ENCODE measurements at regions not wholly inside any gene's neighbourhood (a gene's known extent, or its start where the extent isn't known, plus 50 kb on each side); places are given as distances from the start of the nearest gene placed in this dataset.

DNA sequence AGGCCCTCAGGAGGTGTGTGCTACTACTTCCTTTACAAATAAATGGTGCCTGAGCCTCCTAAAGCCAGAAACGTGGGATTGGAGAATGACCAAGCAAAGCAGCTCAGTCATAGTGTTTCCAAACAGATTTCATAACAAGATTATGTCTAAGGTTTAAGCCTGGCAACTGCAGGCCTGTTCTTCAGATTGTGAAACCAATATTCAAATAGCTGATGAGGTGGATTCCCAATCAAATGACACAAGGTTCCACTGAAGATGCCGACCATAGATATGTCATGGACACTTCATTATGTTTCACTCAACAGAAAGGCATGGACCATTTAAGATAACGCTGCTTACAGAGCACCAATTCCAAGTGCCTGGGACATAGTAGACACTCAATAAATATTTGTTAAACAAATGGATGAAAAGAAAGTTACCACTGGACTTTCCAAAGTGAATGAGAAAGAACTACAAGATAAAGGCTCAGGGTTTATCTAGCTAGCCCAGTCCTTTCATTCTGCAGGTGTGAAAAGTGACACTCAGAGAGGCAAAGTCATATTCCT is 189.5 kb downstream of the ACTL7B start:
- Mint-ChIP-seq H3K4me1 (ENCODE audit: low read depth) (no peaks in the 10 kb centered on the region), H3K9me3 (peaks cover 3% of the 10 kb centered on the region), H3K27me3 (no peaks in the 10 kb centered on the region), H3K36me3 (ENCODE audit: low read depth) (no peaks in the 10 kb centered on the region), H3K27ac (no peak overlapping the region), H3K4me3 (no peak overlapping the region)

DNA sequence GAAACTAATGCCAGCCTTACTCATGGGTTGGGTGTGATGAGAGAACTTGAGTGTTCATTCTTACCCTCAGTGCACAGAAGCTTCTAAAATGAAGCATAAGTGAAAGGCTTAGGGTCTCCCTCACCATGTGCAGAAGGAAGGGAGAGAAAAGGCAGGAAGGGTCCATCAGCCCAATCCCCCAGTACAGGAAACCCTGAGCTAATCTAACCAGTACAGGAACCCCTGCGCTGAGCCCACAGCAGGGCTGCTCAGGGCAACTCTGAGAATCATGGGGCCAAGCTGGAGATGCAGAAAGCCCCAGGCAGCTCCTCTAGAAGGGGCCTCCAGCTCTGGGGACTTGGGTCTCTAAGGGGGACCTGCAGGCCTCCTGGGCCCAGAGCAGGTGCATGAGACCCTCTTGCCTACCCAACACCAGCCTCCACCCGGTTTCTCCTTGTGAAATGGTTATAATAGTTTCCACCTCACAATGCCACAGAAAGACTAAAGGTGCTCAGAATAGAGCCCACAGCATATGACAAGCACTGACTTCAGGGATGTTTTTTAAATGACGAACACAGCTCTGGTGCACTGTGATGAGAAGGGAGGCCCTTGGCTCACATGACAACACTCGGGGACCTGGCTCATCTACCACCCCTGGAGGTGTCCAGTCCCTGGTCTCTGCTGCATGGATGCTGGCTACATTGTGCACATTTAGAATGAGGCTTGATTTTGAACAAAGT is 190.1 kb downstream of the ACTL7B start:
- H3K36me3 Mint-ChIP-seq (ENCODE audit: low read depth): no peaks in the 10 kb centered on the region
- H3K4me1 Mint-ChIP-seq (ENCODE audit: low read depth): no peaks in the 10 kb centered on the region
- H3K9me3 Mint-ChIP-seq: peaks cover 10% of the 10 kb centered on the region
- H3K27me3 Mint-ChIP-seq: no peaks in the 10 kb centered on the region
- H3K4me3 Mint-ChIP-seq: no peak overlapping the region
- no peak overlapping the region for H3K27ac Mint-ChIP-seq

DNA sequence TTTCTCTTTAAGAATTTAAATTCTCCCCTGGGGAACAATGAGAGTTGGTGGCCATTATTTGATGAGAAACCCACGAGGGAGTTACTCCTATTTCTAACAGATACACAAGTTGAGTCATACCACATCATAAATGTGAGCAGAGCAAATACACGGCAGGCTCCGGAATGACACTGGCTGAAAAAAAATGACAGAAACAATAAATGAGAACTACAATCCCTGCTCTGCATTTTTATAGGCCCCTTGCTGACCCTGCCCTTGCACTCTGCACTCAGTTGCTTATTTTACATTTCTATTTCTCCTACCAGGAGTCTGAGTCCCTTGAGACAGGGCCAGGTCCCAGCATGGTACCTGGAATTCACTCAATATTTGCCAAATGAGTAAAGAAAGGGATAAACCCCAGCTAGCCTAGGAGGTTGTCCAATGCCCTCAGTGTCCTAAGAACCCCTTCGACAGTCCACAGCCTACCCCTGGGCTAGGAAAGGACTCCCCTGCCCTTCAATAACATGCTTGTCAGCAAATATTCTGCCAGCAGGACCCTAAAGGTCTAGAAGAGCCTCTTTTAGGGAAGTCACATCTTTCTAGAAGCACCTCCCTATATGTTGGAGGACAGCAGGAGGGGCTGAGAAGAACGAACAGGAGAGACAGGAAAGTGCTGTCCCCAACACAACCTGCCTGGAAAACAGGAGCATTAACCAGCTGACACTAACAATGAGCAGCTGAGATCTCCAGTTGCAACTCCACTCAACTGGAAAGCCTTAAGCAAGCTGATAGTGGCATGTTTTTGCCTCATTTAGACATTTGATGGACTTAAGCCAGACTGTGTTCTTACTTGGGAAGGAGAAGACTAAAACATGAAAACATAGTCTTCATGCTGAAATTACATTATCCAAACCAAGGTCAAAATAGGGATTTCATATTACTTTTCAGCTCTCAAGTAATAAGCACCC is 191.2 kb downstream of the ACTL7B start:
- no peak overlapping the region for H3K27ac Mint-ChIP-seq
- H3K9me3 Mint-ChIP-seq: peaks cover 18% of the 10 kb centered on the region
- H3K36me3 Mint-ChIP-seq (ENCODE audit: low read depth): no peaks in the 10 kb centered on the region
- no peaks in the 10 kb centered on the region for H3K27me3 Mint-ChIP-seq
- H3K4me1 Mint-ChIP-seq (ENCODE audit: low read depth): no peaks in the 10 kb centered on the region
- H3K4me3 Mint-ChIP-seq: no peak overlapping the region

DNA sequence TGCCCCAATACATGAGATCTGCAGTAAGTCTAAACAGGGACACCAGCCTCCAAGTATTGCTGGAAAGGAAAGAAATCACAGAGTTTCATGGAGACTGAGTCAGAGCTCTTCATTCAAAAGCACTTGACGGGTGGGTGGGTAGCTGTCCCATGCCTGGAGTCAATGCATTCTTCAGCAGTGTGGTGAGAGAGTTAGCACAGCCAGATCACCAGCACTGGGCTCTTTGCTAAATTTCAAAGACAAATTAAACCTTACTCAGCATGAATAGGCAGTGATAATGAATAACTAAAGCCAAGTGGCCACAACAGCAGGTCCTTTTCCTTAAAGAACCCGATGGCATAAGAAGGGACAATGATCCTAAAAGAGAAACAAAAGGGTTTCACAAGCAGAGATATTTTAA is 192.4 kb downstream of the ACTL7B start:
- peaks cover 27% of the 10 kb centered on the region for H3K9me3 Mint-ChIP-seq
- H3K4me1 Mint-ChIP-seq (ENCODE audit: low read depth): no peaks in the 10 kb centered on the region
- H3K4me3 Mint-ChIP-seq: no peak overlapping the region
- H3K27ac Mint-ChIP-seq: no peak overlapping the region
- H3K27me3 Mint-ChIP-seq: no peaks in the 10 kb centered on the region
- no peaks in the 10 kb centered on the region for H3K36me3 Mint-ChIP-seq (ENCODE audit: low read depth)

DNA sequence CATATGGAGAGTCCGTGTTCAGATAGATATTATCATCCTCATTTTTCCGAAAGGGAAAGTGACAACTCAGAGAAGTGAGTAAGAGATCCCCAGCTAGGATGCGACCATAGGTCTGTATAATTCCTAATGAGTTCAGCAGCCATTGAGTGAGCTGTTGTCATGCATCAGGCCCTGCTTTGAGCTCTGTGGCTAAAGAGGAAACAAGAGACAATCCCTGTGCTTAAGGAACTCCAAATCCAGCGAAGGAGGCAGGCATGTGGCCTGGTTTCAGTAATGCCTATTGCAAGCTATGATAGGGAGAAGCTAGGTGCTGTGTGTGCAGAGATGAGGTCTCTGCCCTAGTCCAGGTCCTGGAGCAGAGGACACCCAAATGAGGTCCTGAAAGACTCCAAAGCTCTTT is 192.8 kb downstream of the ACTL7B start:
- Mint-ChIP-seq H3K9me3 (peaks cover 30% of the 10 kb centered on the region), H3K27ac (no peak overlapping the region), H3K27me3 (no peaks in the 10 kb centered on the region), H3K4me1 (ENCODE audit: low read depth) (no peaks in the 10 kb centered on the region), H3K4me3 (no peak overlapping the region), H3K36me3 (ENCODE audit: low read depth) (no peaks in the 10 kb centered on the region)

DNA sequence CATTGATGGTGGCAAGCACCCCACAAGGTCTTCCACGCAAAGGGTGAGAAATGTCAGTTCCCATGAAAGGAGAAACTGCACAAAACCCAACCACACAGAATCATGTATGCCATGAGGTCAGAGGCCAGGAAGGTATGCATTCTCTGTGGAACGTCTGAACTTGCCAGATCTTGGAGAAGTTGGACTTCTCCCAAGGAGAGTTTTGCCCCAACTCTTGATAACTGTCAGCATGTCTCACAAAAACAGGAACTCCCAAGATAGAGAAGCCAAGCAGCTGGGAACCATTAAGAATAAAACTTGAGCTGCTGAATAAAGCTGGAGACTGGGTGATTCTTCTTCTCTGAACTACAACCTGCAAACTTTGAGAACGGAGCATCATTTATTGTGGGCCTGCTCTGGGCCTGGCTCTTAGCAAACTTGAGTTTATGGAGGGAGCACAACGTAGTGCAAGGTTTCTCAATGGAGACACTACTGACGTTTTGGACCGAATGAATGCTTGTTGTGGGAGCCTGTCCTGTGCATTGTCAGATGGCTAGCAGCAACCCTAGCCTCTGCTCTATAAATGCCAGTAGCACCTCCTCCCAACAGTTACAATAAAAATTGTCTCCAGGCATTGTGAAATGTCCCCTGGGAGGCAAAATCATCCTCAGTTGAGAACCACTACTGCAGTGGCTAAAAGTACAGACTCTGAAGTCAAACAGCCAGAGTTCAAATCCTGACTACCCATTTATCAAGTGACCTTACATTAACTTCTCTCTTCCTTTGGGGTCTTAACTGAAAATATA is 193.5 kb downstream of the ACTL7B start:
- Mint-ChIP-seq H3K4me3 (no peak overlapping the region), H3K27me3 (no peaks in the 10 kb centered on the region), H3K4me1 (ENCODE audit: low read depth) (no peaks in the 10 kb centered on the region), H3K36me3 (ENCODE audit: low read depth) (no peaks in the 10 kb centered on the region), H3K9me3 (peaks cover 30% of the 10 kb centered on the region), H3K27ac (no peak overlapping the region)

DNA sequence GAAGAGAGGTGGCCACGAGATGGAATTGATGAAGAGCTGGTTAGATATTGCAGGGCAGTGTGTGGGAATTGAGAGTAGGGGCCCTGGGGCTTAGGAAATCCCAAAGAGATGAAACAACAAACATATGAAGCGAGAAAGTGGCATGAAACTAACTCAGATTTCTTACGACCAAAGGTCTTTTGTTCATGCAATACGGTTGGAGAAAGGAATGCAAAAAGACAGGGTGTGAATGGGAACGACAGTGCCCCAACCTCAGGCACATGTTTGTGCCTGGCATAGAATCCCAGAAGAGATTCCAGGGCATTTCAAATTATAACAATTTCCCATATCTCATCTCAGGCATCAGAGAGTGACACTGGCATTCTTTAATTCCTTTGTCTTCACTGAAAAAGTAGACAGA is 199.2 kb downstream of the ACTL7B start:
- H3K4me3 Mint-ChIP-seq: no peak overlapping the region
- no peaks in the 10 kb centered on the region for H3K4me1 Mint-ChIP-seq (ENCODE audit: low read depth)
- no peaks in the 10 kb centered on the region for H3K36me3 Mint-ChIP-seq (ENCODE audit: low read depth)
- H3K9me3 Mint-ChIP-seq: peaks cover 34% of the 10 kb centered on the region
- no peak overlapping the region for H3K27ac Mint-ChIP-seq
- H3K27me3 Mint-ChIP-seq: no peaks in the 10 kb centered on the region

DNA sequence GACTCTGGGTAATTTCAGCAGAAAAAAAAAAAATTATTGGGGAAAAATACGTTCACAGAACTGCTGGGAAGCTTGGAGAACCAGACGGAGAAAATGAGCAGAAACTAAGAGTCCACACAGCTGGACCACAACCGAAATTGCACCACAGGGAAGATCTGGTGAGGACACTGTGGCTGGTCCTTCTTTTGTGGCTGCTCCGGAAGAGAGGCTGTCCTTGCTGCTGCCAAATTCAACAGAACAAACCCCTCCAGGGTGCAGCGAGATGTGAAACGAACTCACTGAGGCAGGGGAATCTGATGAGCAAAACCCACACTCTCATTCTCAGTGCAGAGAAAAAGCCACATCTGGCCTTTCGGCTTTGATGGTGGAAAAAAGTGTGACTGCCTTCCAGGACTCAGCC is 200.0 kb downstream of the ACTL7B start:
- H3K9me3 Mint-ChIP-seq: peaks cover 26% of the 10 kb centered on the region
- no peak overlapping the region for H3K27ac Mint-ChIP-seq
- no peaks in the 10 kb centered on the region for H3K36me3 Mint-ChIP-seq (ENCODE audit: low read depth)
- H3K27me3 Mint-ChIP-seq: no peaks in the 10 kb centered on the region
- no peaks in the 10 kb centered on the region for H3K4me1 Mint-ChIP-seq (ENCODE audit: low read depth)
- no peak overlapping the region for H3K4me3 Mint-ChIP-seq

DNA sequence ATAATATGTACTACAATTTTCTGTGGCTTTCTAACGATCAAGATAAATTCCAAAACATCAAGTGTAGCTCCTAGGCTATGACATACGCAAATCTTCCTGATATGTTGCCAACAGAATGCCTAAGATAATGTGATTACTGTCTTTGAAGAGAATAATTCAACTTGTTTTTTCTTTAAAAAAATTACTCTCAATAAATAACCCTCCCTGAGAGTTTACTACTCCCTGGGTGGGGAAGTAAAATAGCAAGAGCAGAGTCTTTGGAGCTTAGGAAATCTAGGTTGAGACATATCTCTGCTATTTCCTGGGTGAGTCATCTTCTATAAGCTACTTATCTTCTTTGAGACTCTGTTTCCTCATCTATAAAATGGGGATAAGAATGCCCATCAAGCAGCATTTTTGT is 201.2 kb downstream of the ACTL7B start:
- H3K9me3 Mint-ChIP-seq: peaks cover 16% of the 10 kb centered on the region
- H3K27me3 Mint-ChIP-seq: no peaks in the 10 kb centered on the region
- H3K4me3 Mint-ChIP-seq: no peak overlapping the region
- no peaks in the 10 kb centered on the region for H3K4me1 Mint-ChIP-seq (ENCODE audit: low read depth)
- no peak overlapping the region for H3K27ac Mint-ChIP-seq
- H3K36me3 Mint-ChIP-seq (ENCODE audit: low read depth): no peaks in the 10 kb centered on the region

DNA sequence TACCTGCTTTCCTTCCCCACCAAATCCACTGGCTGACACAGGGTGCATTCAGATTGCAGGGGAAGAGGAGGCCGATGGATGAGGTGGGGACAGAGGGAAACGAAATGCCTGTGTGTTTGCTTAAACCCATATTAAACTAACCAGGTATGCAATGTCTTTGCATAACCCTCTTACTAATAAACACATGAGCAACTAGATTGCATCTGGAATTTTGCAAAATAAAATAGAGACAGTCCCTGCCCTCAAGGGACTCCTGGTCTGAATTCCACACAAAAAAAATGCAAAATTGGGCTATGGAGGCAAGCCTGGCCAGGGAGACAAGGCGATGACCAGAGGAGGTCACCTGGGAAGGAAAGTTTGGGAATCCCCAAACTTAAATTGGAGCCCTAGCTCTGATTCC is 202.9 kb downstream of the ACTL7B start:
- Mint-ChIP-seq H3K27ac (no peak overlapping the region), H3K9me3 (peaks cover 5% of the 10 kb centered on the region), H3K4me3 (no peak overlapping the region), H3K27me3 (no peaks in the 10 kb centered on the region), H3K4me1 (ENCODE audit: low read depth) (no peaks in the 10 kb centered on the region), H3K36me3 (ENCODE audit: low read depth) (no peaks in the 10 kb centered on the region)

DNA sequence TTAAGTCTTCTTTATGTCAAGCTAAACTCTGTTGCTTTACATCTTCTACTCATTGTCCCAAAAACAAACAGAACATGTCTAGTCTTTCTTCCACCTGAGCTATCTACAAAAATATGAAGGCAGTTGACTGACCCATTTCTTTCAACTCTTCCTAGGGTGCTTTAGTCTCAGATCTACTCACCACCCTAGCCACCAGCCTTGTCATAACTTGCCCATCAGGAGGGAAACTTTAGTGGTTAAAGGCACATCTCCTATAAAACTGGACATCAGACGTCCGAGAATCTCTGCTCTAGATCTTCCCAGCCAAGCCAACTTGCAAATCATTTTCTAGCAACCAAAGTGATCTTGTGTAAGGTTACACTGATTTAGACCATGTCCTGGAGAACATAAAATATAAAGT is 205.0 kb downstream of the ACTL7B start:
- H3K4me3 Mint-ChIP-seq: no peak overlapping the region
- no peaks in the 10 kb centered on the region for H3K9me3 Mint-ChIP-seq
- H3K36me3 Mint-ChIP-seq (ENCODE audit: low read depth): no peaks in the 10 kb centered on the region
- H3K27ac Mint-ChIP-seq: no peak overlapping the region
- H3K27me3 Mint-ChIP-seq: no peaks in the 10 kb centered on the region
- no peaks in the 10 kb centered on the region for H3K4me1 Mint-ChIP-seq (ENCODE audit: low read depth)

DNA sequence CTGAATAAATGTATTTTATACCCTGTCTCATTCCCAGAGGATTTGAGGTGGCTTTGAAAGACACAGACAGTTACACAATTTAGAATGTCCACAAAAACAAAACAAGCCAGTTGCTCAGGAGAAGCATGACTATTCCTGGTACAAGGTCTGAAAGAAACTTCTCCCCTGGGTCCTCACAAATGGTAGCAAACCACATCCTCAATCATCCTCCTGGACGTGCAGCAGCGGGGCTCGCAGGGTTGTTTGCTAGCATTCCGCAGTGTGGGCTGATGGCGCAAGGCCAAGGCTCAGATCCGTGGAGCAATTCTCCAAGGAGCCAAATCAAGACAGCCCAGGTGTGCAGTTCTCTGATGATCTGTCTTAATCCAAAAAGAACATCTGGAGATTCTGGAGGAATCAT is 210.3 kb downstream of the ACTL7B start:
- no peaks in the 10 kb centered on the region for H3K36me3 Mint-ChIP-seq (ENCODE audit: low read depth)
- H3K4me3 Mint-ChIP-seq: no peak overlapping the region
- no peak overlapping the region for H3K27ac Mint-ChIP-seq
- no peaks in the 10 kb centered on the region for H3K9me3 Mint-ChIP-seq
- H3K27me3 Mint-ChIP-seq: no peaks in the 10 kb centered on the region
- H3K4me1 Mint-ChIP-seq (ENCODE audit: low read depth): no peaks in the 10 kb centered on the region

DNA sequence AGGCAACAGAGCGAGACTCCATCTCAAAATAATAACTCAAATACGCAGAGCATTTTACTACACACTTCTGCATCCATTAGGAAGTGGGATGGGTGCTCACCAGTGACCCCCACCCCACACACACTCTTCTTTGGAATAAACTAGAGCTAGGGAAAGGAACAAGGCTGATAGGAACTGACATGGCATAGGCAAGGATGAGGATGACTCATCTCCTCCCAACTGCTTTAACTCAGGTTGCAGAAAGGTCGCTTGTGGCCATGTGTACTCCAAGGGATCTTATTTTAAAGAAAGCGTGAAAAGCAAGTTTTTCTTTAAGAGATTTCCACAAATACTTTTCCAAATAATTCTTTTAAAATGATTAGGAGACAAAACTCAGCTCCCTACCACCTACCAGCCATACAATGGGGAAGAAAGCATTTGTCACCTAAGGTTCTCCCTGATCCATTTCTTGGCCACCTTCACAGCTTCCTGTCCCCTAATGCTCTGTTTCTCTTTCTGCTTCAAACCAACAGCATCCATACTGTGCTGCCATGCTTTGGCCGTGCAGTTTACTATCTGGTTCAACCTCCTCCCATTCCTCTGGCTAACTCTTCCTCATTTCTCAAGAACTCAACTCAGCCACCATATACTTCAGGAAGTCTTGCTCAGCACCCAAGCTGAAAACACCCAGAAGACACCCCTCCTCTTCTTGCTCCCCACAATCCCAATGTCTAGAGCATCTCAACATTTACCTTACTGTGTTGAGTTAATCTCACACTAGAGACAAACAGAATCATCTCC is 211.9 kb downstream of the ACTL7B start:
- H3K36me3 Mint-ChIP-seq (ENCODE audit: low read depth): no peaks in the 10 kb centered on the region
- H3K27ac Mint-ChIP-seq: no peak overlapping the region
- H3K27me3 Mint-ChIP-seq: no peaks in the 10 kb centered on the region
- H3K4me3 Mint-ChIP-seq: no peak overlapping the region
- H3K9me3 Mint-ChIP-seq: no peaks in the 10 kb centered on the region
- no peaks in the 10 kb centered on the region for H3K4me1 Mint-ChIP-seq (ENCODE audit: low read depth)

DNA sequence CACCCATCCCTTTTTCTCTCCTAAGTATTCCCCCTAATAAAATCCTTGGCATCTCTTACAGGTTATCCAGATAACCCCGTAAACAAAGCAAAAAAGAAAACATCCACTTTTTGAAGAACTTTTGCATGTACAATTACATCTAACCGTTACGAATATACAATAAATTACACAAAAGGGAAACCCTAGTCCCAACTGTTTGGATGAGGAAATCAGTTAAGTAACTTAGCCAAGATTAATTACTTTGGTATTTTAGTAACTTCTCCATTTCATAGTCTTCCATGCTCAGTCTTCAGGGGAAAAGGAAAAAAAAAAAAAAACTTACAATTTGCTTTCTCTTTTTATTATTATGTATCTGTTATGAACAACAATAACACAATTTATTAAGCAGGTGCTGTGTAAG is 212.9 kb downstream of the ACTL7B start:
- H3K9me3 Mint-ChIP-seq: no peaks in the 10 kb centered on the region
- no peaks in the 10 kb centered on the region for H3K27me3 Mint-ChIP-seq
- no peak overlapping the region for H3K27ac Mint-ChIP-seq
- no peaks in the 10 kb centered on the region for H3K4me1 Mint-ChIP-seq (ENCODE audit: low read depth)
- H3K4me3 Mint-ChIP-seq: no peak overlapping the region
- no peaks in the 10 kb centered on the region for H3K36me3 Mint-ChIP-seq (ENCODE audit: low read depth)

All from stimulated activated naive CD8-positive, alpha-beta T cell treated with anti-CD3 and anti-CD28 coated beads, Interleukin-15, Interleukin-2, amounts not matched to agents 100 ng/mL and 50 ng/mL, for 24 hours (primary cell).